Pancreas (tissue), 10 donors: ENCODE measurements at regions not wholly inside any gene's neighbourhood (a gene's known extent, or its start where the extent isn't known, plus 50 kb on each side); places are given as distances from the start of the nearest gene placed in this dataset.
A peak's percentile ranks its signal among the peaks of the same experiment; 100 is the strongest.
"Not testable (repeated sequence)": the region's sequence is repeated elsewhere in the genome, so short reads cannot be mapped to it uniquely, and the experiment has no call there.

Experiments
- ATAC-seq, 4 donors: fragments of 200-7000 bp; cut with Tn5 transposase; one replicate each; pipeline versions ENCODE4 v1.8.0 to v1.9.1; 2020; ENCODE audit warnings: mild to moderate bottlenecking in 4 of 4, moderate library complexity in 4 of 4
- DNase-seq, 6 donors: peaks; one replicate each; pipeline ENCODE4 v3.0.0-alpha.2; 2020
- FAIRE-seq: peaks from 2 replicates; lab custom pipeline; 2012; peaks lifted over from hg19 to GRCh38; lab: Jason Lieb, UNC
- H3K27ac ChIP-seq, 4 donors: fragments of 200-600 bp; sonication (generic); 1 replicate in 3 of 4; 2 replicates in 1 of 4; pipeline versions ENCODE4 v1.5.0 to v1.8.0; 2020
- H3K27me3 ChIP-seq, 4 donors: fragments of 200-600 bp; one replicate each; pipeline ENCODE4 v1.8.0; 2021
- H3K36me3 ChIP-seq, 3 donors: fragments of 200-600 bp; sonication (generic) in 1 of 3; one replicate each; pipeline versions ENCODE4 v1.5.0 to v1.8.0; 2020 to 2021
- H3K4me1 ChIP-seq, 3 donors: fragments of 200-600 bp; one replicate each; pipeline ENCODE4 v1.8.0; 2021
- H3K4me3 ChIP-seq, 4 donors: fragments of 200-600 bp; sonication (generic) in 2 of 4; one replicate each; pipeline versions ENCODE4 v1.5.0 to v1.8.0; 2020 to 2021
- H3K9me3 ChIP-seq, 4 donors: fragments of 200-600 bp; one replicate each; pipeline ENCODE4 v1.8.0; 2021
- CTCF ChIP-seq, 4 donors: fragments of 200-600 bp; sonication (generic) in 3 of 4; IDR thresholded peaks; one replicate each; pipeline versions ENCODE4 v1.5.0 to v1.8.0; 2021; ENCODE audit warnings: antibody characterized with exemption in 4 of 4
- WGBS, 2 donors: extraction: QIAGEN DNeasy Blood & Tissue Kit; methylation state at CpG; one replicate each; pipeline ENCODE4 v1.1.7; 2013; 5-methylcytosine and 5-hydroxymethylcytosine counted together
- intact Hi-C, 3 donors: fragments of 100-400 bp; cut with DNase I; formaldehyde crosslinking; loops; one replicate each; pipeline versions ENCODE4 v1.11.1 to v1.14.2; 2022
- donor health status: healthy with polysubstance abuse.
- donor health status: DM: no; HTN: no; CAD: no; lungs with moderate emphysema.
- donor health status: DM: no; HTN: no; CAD: no.
- donor health status: control.
- donor health status: control.
- donor health status: Bipolar disorder and iron deficiency.
- donor health status: DM: yes; HTN: yes; CAD: no.
- donor health status: DM: no; HTN: no; CAD: no.
- donor health status: DM: no; HTN: no; CAD: no.
- donor health status: DM: yes; HTN: yes; CAD: no.

GRCh38 chr11:86172894-86173293, 71.7 kb upstream of the EED start:
- no peaks in the 10 kb centered on the region for H3K36me3 ChIP-seq
- ATAC-seq (no peak), FAIRE-seq (no peak), DNase-seq (no peak)
- H3K9me3 ChIP-seq: no peaks in the 10 kb centered on the region
- 90 to 91% methylated on average over 1 of the region's 1 CpG for WGBS, 2 donors
- H3K27me3 ChIP-seq: no peaks in the 10 kb centered on the region
- TF ChIP-seq CTCF (IDR thresholded peaks at IDR 0.05): no peak
- intact Hi-C loops: no loop called here
- no peak overlapping the region for H3K27ac ChIP-seq
- no peak overlapping the region for H3K4me3 ChIP-seq
- no peaks in the 10 kb centered on the region for H3K4me1 ChIP-seq

- Histone ChIP-seq H3K9me3 (no peaks in the 10 kb centered on the region), H3K4me3 (no peak overlapping the region), H3K4me1 (no peaks in the 10 kb centered on the region), H3K27ac (no peak overlapping the region), H3K36me3 (no peaks in the 10 kb centered on the region), H3K27me3 (no peaks in the 10 kb centered on the region)
- intact Hi-C loops: no loop called here
- FAIRE-seq (no peak), ATAC-seq (no peak), DNase-seq (no peak)
- WGBS, 2 donors: 72 to 82% methylated on average over 4 of the region's 4 CpGs
- TF ChIP-seq CTCF (IDR thresholded peaks at IDR 0.05): no peak
These were observed 72.9 kb upstream of the EED start for GRCh38 chr11:86171627-86172026.

- DNase-seq (no peak), FAIRE-seq (no peak), ATAC-seq (no peak)
- TF ChIP-seq CTCF (IDR thresholded peaks at IDR 0.05): no peak
- Histone ChIP-seq H3K36me3 (no peaks in the 10 kb centered on the region), H3K4me3 (no peak overlapping the region), H3K9me3 (no peaks in the 10 kb centered on the region), H3K27ac (no peak overlapping the region), H3K4me1 (no peaks in the 10 kb centered on the region), H3K27me3 (no peaks in the 10 kb centered on the region)
- intact Hi-C loops: loop anchor here in 1 of 3 donors (10.0 kb wide), 1 partner anchor 93 kb away; no protein-coding TSS in a partner anchor
- WGBS, 2 donors: 74 to 75% methylated on average over 4 of the region's 4 CpGs
These were observed 76.9 kb upstream of the EED start for GRCh38 chr11:86167499-86168164.

- DNase-seq, H3K27me3 ChIP-seq, H3K4me1 ChIP-seq, ATAC-seq, H3K27ac ChIP-seq, H3K36me3 ChIP-seq, H3K4me3 ChIP-seq, H3K9me3 ChIP-seq, FAIRE-seq: not testable (repeated sequence)
- WGBS, 2 donors: 99 to 100% methylated on average over 1 of the region's 1 CpG
- intact Hi-C loops: loop anchor here in 1 of 3 donors (10.0 kb wide), 1 partner anchor 91 kb away; no protein-coding TSS in a partner anchor
These were observed 78.3 kb upstream of the EED start for GRCh38 chr11:86166287-86166686.

GRCh38 chr11:86164106-86164505, 80.4 kb upstream of the EED start:
- FAIRE-seq: no peak
- 79 to 83% methylated on average over 2 of the region's 2 CpGs for WGBS, 2 donors
- intact Hi-C loops: loop anchor here in 1 of 3 donors (10.0 kb wide), 1 partner anchor 89 kb away; no protein-coding TSS in a partner anchor
- H3K27ac ChIP-seq: no peak overlapping the region
- no peak overlapping the region for H3K4me3 ChIP-seq
- peaks cover 0 to 7% (median 5%) of the 10 kb centered on the region in 3 donors for H3K4me1 ChIP-seq
- TF ChIP-seq CTCF (IDR thresholded peaks at IDR 0.05): no peak
- DNase-seq: no peak
- H3K9me3 ChIP-seq: no peaks in the 10 kb centered on the region
- no peak for ATAC-seq
- H3K27me3 ChIP-seq: no peaks in the 10 kb centered on the region
- no peaks in the 10 kb centered on the region for H3K36me3 ChIP-seq

- not testable (repeated sequence) for H3K27ac ChIP-seq, H3K4me1 ChIP-seq, H3K4me3 ChIP-seq, H3K9me3 ChIP-seq, H3K27me3 ChIP-seq, DNase-seq, FAIRE-seq, H3K36me3 ChIP-seq
- ATAC-seq: peak in 2 of 4 donors; percentile 55 to 72
- WGBS, 2 donors: 93 to 96% methylated on average over 6 of the region's 6 CpGs
- intact Hi-C loops: loop anchor here in 1 of 3 donors (10.0 kb wide), 1 partner anchor 89 kb away; no protein-coding TSS in a partner anchor
These were observed 81.2 kb upstream of the EED start for GRCh38 chr11:86163221-86163876.
